K562 (cell line): ENCODE measurements at regions not wholly inside any gene's neighbourhood (a gene's known extent, or its start where the extent isn't known, plus 50 kb on each side); places are given as distances from the start of the nearest gene placed in this dataset.

Experiments used
- BACH1 ChIP-seq: fragments of 200-800 bp; sonication (Bioruptor generic); IDR thresholded peaks from 2 replicates; pipeline ENCODE4 v1.6.1; 2016; ENCODE audit warnings: missing genetic modification characterization, missing compliant biosample characterization
- KDM2B ChIP-seq: fragments of 250-450 bp; sonication (Bioruptor Pico); IDR thresholded peaks from 2 replicates; pipeline ENCODE4 v1.8.0; 2021; ENCODE audit warnings: mild to moderate bottlenecking, moderate library complexity
- POLR2AphosphoS5 ChIP-seq: IDR thresholded peaks from 2 replicates; pipeline ENCODE4 v1.6.1; 2011; ENCODE audit warnings: mild to moderate bottlenecking, low read depth, low read length, moderate library complexity; ENCODE audit not compliant: control insufficient read depth, insufficient read depth
- RBM22 ChIP-seq: fragments of 200-400 bp; formaldehyde crosslinking; IDR thresholded peaks from 2 replicates; pipeline ENCODE4 v1.6.1; 2018; ENCODE audit warnings: low read length, low read depth; ENCODE audit not compliant: poor library complexity, severe bottlenecking
- SMARCB1 ChIP-seq: IDR thresholded peaks from 2 replicates; pipeline ENCODE4 v1.6.1; 2011; ENCODE audit warnings: improper control_type of control experiment, low read depth; ENCODE audit not compliant: insufficient read length
- SP2 ChIP-seq: IDR thresholded peaks from 2 replicates; pipeline ENCODE4 v1.6.1; 2011; ENCODE audit warnings: mild to moderate bottlenecking, low read depth, low read length, moderate library complexity; ENCODE audit not compliant: poor library complexity, severe bottlenecking; ENCODE audit errors: extremely low read depth
- ZNF263 ChIP-seq: sonication (generic); formaldehyde crosslinking; IDR thresholded peaks from 2 replicates; pipeline ENCODE4 v1.8.0; 2022; ENCODE audit warnings: mild to moderate bottlenecking, missing genetic modification reagents, borderline replicate concordance
- TF ChIP-seq, protein P1 (sequence below), 3 experiments: IDR thresholded peaks in 2 of 3; conservative IDR thresholded peaks in 1 of 3; 2 replicates each; pipeline ENCODE4 v1.5.1; 2011 to 2012; ENCODE audit warnings: low read length in 3 of 3, mild to moderate bottlenecking in 3 of 3, control low read depth in 2 of 3, improper control_type of control experiment in 1 of 3, inconsistent platforms in 1 of 3, low read depth in 1 of 3, mixed read lengths in 1 of 3, moderate library complexity in 1 of 3; ENCODE audit not compliant: insufficient read depth in 2 of 3
- TF ChIP-seq, protein P2 (sequence below): sonication (generic); formaldehyde crosslinking; IDR thresholded peaks from 2 replicates; pipeline ENCODE4 v1.8.1; 2023; ENCODE audit warnings: mild to moderate bottlenecking, missing genetic modification reagents
- TF ChIP-seq, protein P3 (sequence below), 2 experiments: fragments of 450-650 bp; formaldehyde crosslinking in 1 of 2; IDR thresholded peaks; 2 replicates each; pipeline versions ENCODE4 v1.4.0 to v1.6.1; 2014 to 2020; ENCODE audit warnings: mild to moderate bottlenecking in 2 of 2, borderline replicate concordance in 1 of 2, low read depth in 1 of 2

GRCh38 chr22:48711669-48712068 lies 1116.0 kb downstream of the BRD1 start:
- TF ChIP-seq KDM2B (CRISPR knock-in tag) (no peak), SP2 (no peak), BACH1 (tag) (no peak), POLR2AphosphoS5 (no peak), RBM22 (no peak), SMARCB1 (no peak), ZNF263 (CRISPR knock-in tag) (no peak)
- TF ChIP-seq, protein P1, sequence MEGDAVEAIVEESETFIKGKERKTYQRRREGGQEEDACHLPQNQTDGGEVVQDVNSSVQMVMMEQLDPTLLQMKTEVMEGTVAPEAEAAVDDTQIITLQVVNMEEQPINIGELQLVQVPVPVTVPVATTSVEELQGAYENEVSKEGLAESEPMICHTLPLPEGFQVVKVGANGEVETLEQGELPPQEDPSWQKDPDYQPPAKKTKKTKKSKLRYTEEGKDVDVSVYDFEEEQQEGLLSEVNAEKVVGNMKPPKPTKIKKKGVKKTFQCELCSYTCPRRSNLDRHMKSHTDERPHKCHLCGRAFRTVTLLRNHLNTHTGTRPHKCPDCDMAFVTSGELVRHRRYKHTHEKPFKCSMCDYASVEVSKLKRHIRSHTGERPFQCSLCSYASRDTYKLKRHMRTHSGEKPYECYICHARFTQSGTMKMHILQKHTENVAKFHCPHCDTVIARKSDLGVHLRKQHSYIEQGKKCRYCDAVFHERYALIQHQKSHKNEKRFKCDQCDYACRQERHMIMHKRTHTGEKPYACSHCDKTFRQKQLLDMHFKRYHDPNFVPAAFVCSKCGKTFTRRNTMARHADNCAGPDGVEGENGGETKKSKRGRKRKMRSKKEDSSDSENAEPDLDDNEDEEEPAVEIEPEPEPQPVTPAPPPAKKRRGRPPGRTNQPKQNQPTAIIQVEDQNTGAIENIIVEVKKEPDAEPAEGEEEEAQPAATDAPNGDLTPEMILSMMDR (IDR thresholded peaks at IDR 0.05 in 2 of 3, conservative IDR thresholded peaks at IDR 0.05 in 1 of 3; ENCODE audit: insufficient read depth in 2 of 3, low read depth in 1 of 3, low read length in 3 of 3): no peak
- TF ChIP-seq, protein P2, sequence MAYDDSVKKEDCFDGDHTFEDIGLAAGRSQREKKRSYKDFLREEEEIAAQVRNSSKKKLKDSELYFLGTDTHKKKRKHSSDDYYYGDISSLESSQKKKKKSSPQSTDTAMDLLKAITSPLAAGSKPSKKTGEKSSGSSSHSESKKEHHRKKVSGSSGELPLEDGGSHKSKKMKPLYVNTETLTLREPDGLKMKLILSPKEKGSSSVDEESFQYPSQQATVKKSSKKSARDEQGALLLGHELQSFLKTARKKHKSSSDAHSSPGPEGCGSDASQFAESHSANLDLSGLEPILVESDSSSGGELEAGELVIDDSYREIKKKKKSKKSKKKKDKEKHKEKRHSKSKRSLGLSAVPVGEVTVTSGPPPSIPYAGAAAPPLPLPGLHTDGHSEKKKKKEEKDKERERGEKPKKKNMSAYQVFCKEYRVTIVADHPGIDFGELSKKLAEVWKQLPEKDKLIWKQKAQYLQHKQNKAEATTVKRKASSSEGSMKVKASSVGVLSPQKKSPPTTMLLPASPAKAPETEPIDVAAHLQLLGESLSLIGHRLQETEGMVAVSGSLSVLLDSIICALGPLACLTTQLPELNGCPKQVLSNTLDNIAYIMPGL (CRISPR knock-in tag): no peak
- TF ChIP-seq, protein P3, sequence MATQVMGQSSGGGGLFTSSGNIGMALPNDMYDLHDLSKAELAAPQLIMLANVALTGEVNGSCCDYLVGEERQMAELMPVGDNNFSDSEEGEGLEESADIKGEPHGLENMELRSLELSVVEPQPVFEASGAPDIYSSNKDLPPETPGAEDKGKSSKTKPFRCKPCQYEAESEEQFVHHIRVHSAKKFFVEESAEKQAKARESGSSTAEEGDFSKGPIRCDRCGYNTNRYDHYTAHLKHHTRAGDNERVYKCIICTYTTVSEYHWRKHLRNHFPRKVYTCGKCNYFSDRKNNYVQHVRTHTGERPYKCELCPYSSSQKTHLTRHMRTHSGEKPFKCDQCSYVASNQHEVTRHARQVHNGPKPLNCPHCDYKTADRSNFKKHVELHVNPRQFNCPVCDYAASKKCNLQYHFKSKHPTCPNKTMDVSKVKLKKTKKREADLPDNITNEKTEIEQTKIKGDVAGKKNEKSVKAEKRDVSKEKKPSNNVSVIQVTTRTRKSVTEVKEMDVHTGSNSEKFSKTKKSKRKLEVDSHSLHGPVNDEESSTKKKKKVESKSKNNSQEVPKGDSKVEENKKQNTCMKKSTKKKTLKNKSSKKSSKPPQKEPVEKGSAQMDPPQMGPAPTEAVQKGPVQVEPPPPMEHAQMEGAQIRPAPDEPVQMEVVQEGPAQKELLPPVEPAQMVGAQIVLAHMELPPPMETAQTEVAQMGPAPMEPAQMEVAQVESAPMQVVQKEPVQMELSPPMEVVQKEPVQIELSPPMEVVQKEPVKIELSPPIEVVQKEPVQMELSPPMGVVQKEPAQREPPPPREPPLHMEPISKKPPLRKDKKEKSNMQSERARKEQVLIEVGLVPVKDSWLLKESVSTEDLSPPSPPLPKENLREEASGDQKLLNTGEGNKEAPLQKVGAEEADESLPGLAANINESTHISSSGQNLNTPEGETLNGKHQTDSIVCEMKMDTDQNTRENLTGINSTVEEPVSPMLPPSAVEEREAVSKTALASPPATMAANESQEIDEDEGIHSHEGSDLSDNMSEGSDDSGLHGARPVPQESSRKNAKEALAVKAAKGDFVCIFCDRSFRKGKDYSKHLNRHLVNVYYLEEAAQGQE (IDR thresholded peaks at IDR 0.05; ENCODE audit: borderline replicate concordance): no peak
- TF ChIP-seq, protein P3 (CRISPR knock-in tag; IDR thresholded peaks at IDR 0.05; ENCODE audit: low read depth): no peak
